Fibroblast of peridontal ligament (primary cell): ENCODE measurements at regions not wholly inside any gene's neighbourhood (a gene's known extent, or its start where the extent isn't known, plus 50 kb on each side); places are given as distances from the start of the nearest gene placed in this dataset.
"Not testable (repeated sequence)": the region's sequence is repeated elsewhere in the genome, so short reads cannot be mapped to it uniquely, and the experiment has no call there.

Experiments
- DNase-seq: peaks from one replicate; pipeline ENCODE4 v3.0.0-alpha.2; 2010; ENCODE audit errors: extremely low read depth

DNA sequence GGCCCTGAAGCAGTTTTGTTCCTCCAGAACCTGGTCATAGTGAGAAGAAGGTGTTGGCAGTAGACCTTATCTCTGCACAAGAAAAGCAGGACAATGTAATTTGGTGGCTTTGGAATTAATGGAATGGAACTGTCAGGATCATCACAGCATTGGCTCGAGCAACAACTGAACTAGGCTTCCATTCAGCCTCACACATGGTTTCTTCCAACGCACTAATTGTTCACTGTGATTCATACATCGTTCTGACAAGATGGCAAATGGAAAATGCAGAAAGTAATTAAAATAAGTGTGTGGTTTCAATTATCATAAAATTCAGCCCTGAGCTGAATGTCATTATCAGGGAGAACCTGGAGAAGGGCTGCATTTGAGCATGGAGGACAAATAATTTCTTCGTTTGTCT is 80.6 kb downstream of the MFSD1 start:
- no peak for DNase-seq

DNA sequence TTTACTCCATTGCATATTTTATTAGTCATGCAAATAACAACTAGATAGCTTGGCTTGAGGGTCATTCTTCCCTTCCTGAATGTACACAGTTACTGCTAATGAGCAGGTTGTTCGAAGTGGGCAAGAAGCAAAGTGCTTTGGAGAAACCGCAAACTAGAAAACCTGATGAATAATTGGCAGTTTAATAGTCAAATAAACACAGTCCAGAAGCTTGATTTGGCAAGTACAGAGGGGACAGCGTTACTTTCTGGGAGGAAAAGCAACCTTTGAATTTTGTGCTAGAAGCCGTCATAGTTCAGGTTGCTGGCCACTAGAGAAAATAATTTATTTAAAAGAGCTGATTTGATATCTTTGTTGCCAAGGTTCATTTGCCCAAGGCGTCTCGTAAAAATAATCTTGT is 94.9 kb downstream of the MFSD1 start:
- no peak for DNase-seq

DNA sequence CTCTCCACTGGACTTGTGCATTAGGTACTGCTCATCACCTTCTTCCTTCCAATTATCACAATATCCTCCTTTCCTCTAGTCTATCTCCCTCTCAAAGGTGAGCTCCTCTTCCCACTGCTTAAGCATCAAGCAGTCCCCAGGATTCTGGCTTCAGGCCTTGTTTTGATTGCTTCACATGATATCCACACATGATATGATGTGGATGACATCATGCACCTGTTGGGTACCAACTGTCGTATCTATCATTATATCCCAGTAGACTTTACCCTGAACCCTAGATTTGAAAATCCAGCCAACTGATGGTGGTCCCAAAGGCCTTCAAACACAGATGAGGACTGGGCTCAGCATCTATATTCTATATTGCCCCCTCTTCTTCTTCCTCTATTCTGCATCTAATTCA is 104.9 kb downstream of the MFSD1 start:
- DNase-seq: no peak

DNA sequence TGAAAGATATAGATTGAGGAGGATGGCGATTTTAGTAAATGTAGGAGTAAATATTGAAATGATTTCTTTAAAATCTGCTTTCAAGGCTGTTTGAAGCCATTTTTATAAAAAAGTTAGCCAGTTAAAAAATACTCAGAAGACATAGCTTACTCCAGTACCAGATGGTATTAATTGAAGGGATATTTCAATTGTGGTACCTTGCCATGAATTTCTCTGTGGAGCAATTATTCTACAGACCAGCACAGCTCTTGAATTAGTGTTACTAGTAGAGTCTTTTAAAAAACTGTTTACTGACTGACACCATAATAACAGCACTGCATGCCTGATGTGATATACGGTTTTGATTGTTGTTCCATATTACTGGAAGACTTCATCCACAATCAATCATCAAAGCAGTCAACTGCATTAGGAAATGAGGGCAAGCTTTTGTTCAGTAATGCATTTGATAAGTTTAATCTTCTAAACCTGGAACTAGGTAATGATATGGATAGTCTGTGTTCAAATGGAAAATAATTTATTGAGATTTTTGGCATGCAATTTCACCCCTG is 106.4 kb downstream of the MFSD1 start:
- DNase-seq: peak; percentile 37

DNA sequence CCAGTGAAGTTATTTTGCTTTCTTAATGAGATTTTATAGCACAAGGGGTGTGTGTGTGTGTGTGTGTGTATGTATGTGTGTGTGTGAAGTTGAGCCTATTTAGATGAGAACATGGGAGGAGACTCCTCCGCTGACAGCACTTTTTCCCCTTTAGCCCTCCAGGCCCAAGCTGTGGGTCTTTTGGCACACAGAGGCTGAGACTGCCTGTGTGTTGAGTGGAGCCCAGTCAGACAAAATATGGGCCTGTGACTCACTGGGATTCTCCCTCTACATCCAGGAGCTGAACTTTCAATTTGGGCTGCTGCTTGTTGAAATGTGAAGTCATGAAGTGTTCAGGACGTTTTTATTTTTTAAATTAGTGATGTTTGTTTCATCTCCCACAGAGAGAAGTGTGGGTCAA is 108.0 kb downstream of the MFSD1 start:
- DNase-seq: peak; percentile 27

GRCh38 chr3:158911586-158911985 is 109.7 kb downstream of the MFSD1 start:
- DNase-seq: no peak

- DNase-seq: no peak
These were observed 110.3 kb downstream of the MFSD1 start for GRCh38 chr3:158912188-158912587.

DNA sequence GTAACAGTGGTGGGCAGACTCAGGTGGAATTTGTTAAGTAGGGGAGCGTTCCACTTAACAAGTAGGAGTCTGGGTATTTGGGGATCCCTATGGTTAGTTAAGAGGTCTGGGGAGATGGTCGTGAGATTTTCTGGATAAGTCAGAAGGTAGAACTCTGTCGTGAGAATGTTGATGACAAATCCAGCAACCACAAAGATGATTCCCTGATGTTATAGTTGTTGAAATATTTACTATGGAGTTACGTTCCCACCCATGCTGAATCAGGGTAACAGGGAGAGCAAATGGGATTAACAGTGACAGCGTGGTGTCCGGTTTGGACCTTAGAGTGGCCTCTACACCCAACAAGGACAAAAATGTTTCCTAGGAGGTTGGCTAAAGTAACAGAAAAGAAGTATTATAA is 110.8 kb downstream of the MFSD1 start:
- DNase-seq: no peak

DNA sequence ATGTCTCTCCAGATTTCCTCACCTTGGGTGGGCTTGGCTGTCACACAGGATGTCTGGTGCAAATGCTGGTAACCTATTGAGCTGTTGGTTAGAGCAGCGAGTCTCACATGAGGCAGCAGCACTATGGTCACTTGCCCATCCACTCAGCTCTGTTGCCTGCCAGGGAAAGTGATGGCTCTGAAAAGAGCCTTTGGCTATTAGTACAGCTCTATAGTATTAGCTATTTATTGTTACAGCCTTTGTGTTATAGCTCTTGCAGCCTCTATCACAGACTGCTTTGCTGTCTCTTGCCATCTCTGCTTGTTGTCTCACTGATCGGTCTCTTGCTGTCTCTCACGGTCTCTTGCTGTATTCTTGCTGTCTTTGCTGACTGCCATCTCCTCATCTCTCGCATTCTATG is 114.3 kb downstream of the MFSD1 start:
- no peak for DNase-seq

DNA sequence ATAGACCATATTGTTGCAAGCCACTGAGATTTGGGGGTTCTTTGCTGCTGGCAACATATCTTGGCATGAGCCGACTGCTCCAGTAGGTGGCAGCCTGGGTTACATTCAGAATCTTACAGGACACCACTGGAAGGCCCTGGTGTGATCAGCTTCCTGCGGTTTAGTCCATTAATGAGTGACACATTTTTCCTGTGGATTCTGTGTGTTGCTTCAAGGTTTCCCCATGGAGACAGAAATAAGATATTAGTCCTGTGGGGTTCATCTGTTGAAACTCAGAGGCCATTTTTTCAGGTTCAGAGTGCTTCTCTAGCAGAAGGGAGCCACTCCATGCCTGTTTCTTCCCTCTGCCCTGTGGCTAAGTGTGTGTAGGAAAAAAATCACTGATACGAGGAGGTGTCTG is 116.2 kb downstream of the MFSD1 start:
- peak; percentile 68 for DNase-seq

- DNase-seq: no peak
These were observed 116.6 kb downstream of the MFSD1 start for GRCh38 chr3:158918451-158918850.

- no peak for DNase-seq
These were observed 118.5 kb downstream of the MFSD1 start for GRCh38 chr3:158920371-158920770.

GRCh38 chr3:158925021-158925420 is 123.2 kb downstream of the MFSD1 start:
- no peak for DNase-seq

DNA sequence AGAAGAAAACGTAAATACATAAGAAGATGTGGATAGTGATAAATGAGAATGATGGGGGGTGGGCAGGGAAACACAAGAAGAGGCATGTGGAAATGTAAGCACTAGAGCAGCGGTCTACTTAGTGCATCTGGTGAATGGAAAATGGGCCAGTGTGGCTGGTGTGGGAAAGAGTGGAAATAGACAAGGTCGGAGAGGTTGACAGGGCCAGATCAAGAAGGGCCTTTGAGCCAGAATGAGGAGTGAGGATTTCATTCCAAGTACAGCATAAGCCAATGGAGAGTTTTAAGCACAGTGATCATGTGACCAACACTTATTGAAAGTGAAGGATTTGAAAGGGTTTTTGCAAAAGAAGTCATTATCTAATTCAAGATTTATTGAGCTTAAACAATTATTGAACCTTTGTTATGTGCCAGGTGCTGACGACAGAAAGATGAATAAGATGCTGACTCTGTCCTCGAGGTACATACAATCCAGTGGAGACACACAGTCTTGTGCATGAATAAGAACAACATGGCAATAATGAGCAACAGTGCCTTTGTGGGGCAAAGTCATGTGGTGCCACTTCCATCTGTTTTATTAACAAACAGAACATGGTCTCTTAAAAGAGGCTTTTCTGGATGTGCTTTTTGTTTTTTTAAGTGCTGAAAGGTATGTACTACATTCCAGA is 124.1 kb downstream of the MFSD1 start:
- no peak for DNase-seq

GRCh38 chr3:158935846-158936245 is 134.0 kb downstream of the MFSD1 start:
- peak; percentile 5 for DNase-seq

DNA sequence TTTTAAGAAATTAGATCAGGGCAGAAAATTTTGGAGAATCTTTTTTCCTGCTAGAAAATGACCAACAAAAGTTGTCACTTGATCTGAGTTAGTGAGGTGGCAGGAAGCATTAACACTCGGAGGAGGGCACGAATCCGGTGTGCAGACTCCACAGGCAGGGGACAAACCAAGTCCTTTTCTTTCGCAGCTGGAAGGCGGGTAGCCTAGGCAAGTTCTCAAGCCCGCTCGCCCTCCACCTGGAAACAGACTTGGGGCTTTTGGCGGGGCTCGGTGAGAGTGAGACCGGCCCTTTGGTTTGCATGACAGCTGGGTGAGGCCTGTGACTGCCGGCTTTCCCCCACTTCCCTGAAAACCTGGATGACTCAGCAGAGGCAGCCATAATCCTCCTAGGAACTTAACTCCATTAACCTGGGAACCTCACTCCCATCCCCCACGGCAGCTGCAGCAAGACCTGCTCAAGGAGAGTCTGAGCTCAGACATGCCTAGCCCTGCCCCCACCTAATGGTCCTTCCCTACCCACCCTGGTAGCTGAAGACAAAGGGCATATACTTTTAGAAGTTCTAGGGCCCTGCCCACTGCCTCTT is 134.8 kb downstream of the MFSD1 start:
- no peak for DNase-seq

- no peak for DNase-seq
These were observed 148.5 kb downstream of the MFSD1 start for GRCh38 chr3:158950178-158950901.

DNA sequence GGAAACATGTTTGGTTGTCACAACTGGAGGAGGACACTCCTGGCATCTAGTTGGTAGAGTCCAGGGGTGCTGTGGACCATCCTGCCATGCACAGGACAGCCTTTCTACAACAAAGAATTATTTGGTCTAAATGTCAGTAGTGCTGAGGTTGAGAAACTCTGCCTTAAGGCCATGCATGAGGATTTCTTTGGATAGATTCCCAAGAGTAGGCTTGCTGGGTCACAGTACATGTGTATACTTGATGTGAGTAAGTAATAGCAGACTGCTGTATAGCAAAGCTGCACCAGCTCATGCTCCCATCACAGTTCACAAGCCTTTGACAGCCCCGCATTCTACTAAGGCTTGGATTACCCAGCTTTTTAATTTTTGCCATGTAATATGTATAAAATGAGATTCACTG is 151.3 kb downstream of the MFSD1 start:
- no peak for DNase-seq

DNA sequence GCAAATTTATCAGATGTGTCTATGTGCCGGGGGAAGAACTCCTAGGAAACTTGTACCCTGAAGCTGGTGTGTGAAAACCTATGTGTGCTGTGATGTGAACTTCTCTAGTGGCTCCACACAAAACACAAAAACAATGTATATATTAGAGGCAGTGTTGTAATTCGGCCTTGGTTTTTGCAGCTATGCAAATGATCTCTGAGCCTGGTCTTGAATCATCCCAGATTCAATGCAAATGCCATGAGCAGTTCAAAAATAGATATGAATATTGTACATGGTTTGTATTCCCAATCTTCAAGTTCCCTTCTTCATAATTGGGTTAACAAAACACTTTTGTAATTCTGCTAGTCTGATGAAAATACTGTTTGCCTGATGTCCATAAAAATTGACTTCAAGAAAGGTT is 152.6 kb downstream of the MFSD1 start:
- DNase-seq: no peak

DNA sequence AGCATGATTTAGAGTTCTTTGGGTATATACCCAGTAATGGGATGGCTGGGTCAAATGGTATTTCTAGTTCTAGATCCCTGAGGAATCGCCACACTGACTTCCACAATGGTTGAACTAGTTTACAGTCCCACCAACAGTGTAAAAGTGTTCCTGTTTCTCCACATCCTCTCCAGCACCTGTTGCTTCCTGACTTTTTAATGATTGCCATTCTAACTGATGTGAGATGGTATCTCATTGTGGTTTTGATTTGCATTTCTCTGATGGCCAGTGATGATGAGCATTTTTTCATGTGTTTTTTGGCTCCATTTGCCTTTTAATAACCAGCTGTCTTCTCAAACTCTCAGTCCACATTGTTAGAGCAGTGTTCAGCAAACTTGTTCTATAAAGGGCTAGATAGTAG is 155.9 kb downstream of the MFSD1 start:
- DNase-seq: not testable (repeated sequence)

GRCh38 chr3:158958873-158959272 is 157.0 kb downstream of the MFSD1 start:
- DNase-seq: no peak

- no peak for DNase-seq
These were observed 159.6 kb downstream of the MFSD1 start for GRCh38 chr3:158961471-158961870.

DNA sequence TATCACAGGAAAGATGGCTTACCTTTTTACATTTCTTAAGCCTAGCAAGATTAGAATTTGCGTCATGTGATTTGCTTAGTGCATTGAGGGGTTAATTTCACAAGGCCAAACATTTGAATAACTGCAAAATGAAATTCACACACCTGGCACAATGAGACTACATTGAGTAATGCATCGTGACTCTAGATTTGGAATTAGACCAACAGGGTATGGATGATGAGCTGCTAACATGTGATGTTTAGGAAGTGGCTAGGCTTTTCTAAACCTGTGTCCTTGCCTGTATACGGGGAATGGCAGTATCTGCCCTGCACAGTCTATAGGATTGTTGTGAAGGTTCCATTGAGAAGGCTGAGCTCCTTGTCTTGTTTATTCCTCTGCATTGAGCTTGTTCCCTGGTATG is 160.1 kb downstream of the MFSD1 start:
- no peak for DNase-seq
